ENCODE measurements at regions not wholly inside any gene's neighbourhood (a gene's known extent, or its start where the extent isn't known, plus 50 kb on each side); places are given as distances from the start of the nearest gene placed in this dataset.

DNA sequence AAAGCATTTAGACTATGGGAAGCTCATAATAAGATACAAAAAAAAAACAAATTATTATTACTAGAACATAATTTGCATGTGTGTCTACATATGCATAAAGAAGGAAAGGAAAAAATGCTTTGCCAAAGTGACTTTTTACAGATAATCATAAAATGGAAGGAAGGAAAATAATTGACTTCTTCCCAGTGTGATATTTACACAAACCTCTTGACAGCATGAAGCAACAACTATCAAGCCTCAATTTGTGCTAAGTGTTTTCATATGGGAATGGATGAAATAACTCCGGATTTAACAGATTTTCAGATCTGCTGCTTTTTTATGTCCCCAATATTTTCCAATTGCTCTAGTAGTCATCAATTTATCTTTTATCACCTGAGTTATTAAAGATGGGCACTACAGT lies 275.9 kb upstream of the REG3G start:
- no peak for TF ChIP-seq CTCF (IDR thresholded peaks at IDR 0.05; ENCODE audit: low read depth, low read length, missing input control)
- TF ChIP-seq JUND (IDR thresholded peaks at IDR 0.05), result no peak
- no peak for TF ChIP-seq TAF1 (conservative IDR thresholded peaks at IDR 0.05)
- no peak for TF ChIP-seq ZBTB33 (IDR thresholded peaks at IDR 0.05)
- no peak for TF ChIP-seq ATF3 (IDR thresholded peaks at IDR 0.05)
- TF ChIP-seq FOXA1 (IDR thresholded peaks at IDR 0.05), result no peak
- TF ChIP-seq SP1 (IDR thresholded peaks at IDR 0.05), result no peak
